HepG2 (cell line): ENCODE measurements at regions not wholly inside any gene's neighbourhood (a gene's known extent, or its start where the extent isn't known, plus 50 kb on each side); places are given as distances from the start of the nearest gene placed in this dataset.

Source experiments
- ATAC-seq: fragments of 200-7000 bp; cut with Tn5 transposase; 3 replicates; pipeline ENCODE4 v1.9.1; 2020; ENCODE audit warnings: mild to moderate bottlenecking, moderate library complexity
- BruUV-seq: library from RNA; stranded (reverse); fragments of 400-500 nt; replicated peaks from 2 replicates; lab custom pipeline; 2021; lab: Mats Ljungman, UMichigan
- CTCF ChIA-PET: fragments of 300-600 bp; formaldehyde crosslinking; extraction: SDS; loops from one replicate; lab custom pipeline; 2021; ENCODE audit warnings: low total read pairs, inconsistent platforms, low intra/inter-chr PET ratio; lab: Yijun Ruan, JAX
- POLR2A ChIA-PET: fragments of 350-600 bp; sonication (Branson Sonifier 250); formaldehyde crosslinking; loops from one replicate; lab custom pipeline; 2020; ENCODE audit warnings: antibody characterized with exemption, inconsistent platforms; lab: Yijun Ruan, JAX
- DNase-seq: peaks from one replicate; pipeline ENCODE4 v3.0.0-alpha.2; 2015; ENCODE audit warnings: low spot score
- FAIRE-seq: peaks from 3 replicates; lab custom pipeline; 2011; peaks lifted over from hg19 to GRCh38; lab: Jason Lieb, UNC
- H2AFZ ChIP-seq: one replicate; pipeline ENCODE4 v1.6.1; 2011; ENCODE audit warnings: low read length, inconsistent platforms
- H3K27ac ChIP-seq: fragments of 300-600 bp; 3 replicates; pipeline ENCODE4 v1.8.0; 2011; ENCODE audit warnings: mixed run types, mild to moderate bottlenecking, mixed read lengths, low read length, inconsistent platforms; ENCODE audit not compliant: insufficient read depth; ENCODE audit errors: extremely low read length
- H3K27me3 ChIP-seq, 2 experiments: fragments of 200-600 bp in 1 of 2; 2 replicates in 1 of 2; 3 replicates in 1 of 2; pipeline versions ENCODE4 v1.6.0 to v1.8.0; 2011; ENCODE audit warnings: low read length in 2 of 2, mild to moderate bottlenecking in 2 of 2, moderate library complexity in 2 of 2, inconsistent platforms in 1 of 2; ENCODE audit not compliant: insufficient read depth in 2 of 2, control insufficient read depth in 1 of 2
- H3K36me3 ChIP-seq, 2 experiments: fragments of 200-600 bp in 1 of 2; replicated peaks in 1 of 2; 2 replicates in 1 of 2; 3 replicates in 1 of 2; pipeline versions ENCODE4 v1.5.1 to v1.8.0; 2011; ENCODE audit warnings: low read length in 2 of 2, inconsistent platforms in 1 of 2; ENCODE audit not compliant: insufficient read depth in 2 of 2, control insufficient read depth in 1 of 2
- H3K4me1 ChIP-seq: 2 replicates; pipeline ENCODE4 v1.5.1; 2012; ENCODE audit warnings: low read length, inconsistent platforms; ENCODE audit not compliant: insufficient read depth
- H3K4me2 ChIP-seq: 2 replicates; pipeline ENCODE4 v1.6.0; 2011; ENCODE audit warnings: low read depth, low read length, inconsistent platforms
- H3K4me3 ChIP-seq, 3 experiments: fragments of 200-600 bp in 1 of 3; sonication (generic), shearing (Covaris generic) in 1 of 3; replicated peaks in 1 of 3; 2 replicates each; pipeline ENCODE4 v1.5.1; 2011 to 2016; ENCODE audit warnings: low read length in 3 of 3, inconsistent platforms in 2 of 3, low read depth in 2 of 3, mild to moderate bottlenecking in 2 of 3, control low read depth in 1 of 3, mixed read lengths in 1 of 3; ENCODE audit not compliant: insufficient read depth in 1 of 3
- H3K79me2 ChIP-seq: one replicate; pipeline ENCODE4 v1.6.1; 2011; ENCODE audit warnings: low read length, inconsistent platforms; ENCODE audit not compliant: insufficient read depth
- H3K9ac ChIP-seq: 2 replicates; pipeline ENCODE4 v1.6.0; 2011; ENCODE audit warnings: mild to moderate bottlenecking, low read depth, low read length, inconsistent platforms; ENCODE audit not compliant: insufficient read depth
- H3K9me3 ChIP-seq: 2 replicates; pipeline ENCODE4 v1.5.1; 2012; ENCODE audit warnings: mild to moderate bottlenecking, low read length
- H4K20me1 ChIP-seq: 2 replicates; pipeline ENCODE4 v1.6.0; 2011; ENCODE audit warnings: inconsistent platforms, mild to moderate bottlenecking, low read length, moderate library complexity; ENCODE audit not compliant: insufficient read depth
- CEBPB ChIP-seq: IDR thresholded peaks from 2 replicates; pipeline ENCODE4 v1.6.1; 2011; ENCODE audit warnings: low read depth, low read length, improper control_type of control experiment, borderline replicate concordance
- FOXP4 ChIP-seq: sonication (generic); formaldehyde crosslinking; IDR thresholded peaks from 2 replicates; pipeline ENCODE4 v1.4.0; 2020; ENCODE audit warnings: missing genetic modification reagents
- PBX2 ChIP-seq: IDR thresholded peaks from 2 replicates; pipeline ENCODE4 v1.6.1; 2016; ENCODE audit warnings: control low read depth
- SRSF4 ChIP-seq: fragments of 200-400 bp; formaldehyde crosslinking; IDR thresholded peaks from one replicate; pipeline ENCODE4 v1.6.1; 2018; ENCODE audit warnings: mild to moderate bottlenecking, low read depth, low read length, moderate library complexity; ENCODE audit not compliant: poor library complexity, severe bottlenecking
- THAP9 ChIP-seq: sonication (generic); formaldehyde crosslinking; IDR thresholded peaks from 2 replicates; pipeline ENCODE4; 2020; ENCODE audit warnings: missing genetic modification reagents, mild to moderate bottlenecking, borderline replicate concordance
- YEATS2 ChIP-seq: sonication (generic); formaldehyde crosslinking; IDR thresholded peaks from 2 replicates; pipeline ENCODE4 v1.4.0; 2020; ENCODE audit warnings: missing genetic modification reagents, borderline replicate concordance
- WGBS: methylation state at CpG from one replicate; pipeline ENCODE4 v1.1.6; 2017; ENCODE audit warnings: low lambda C conversion rate; 5-methylcytosine and 5-hydroxymethylcytosine counted together
- in situ Hi-C: cut with HindIII; loops from 2 replicates; pipeline ENCODE4 v1.10.0; 2017; ENCODE audit warnings: low pct_unique_long_range_greater_than_20kb; ENCODE audit not compliant: extremely low pct_ligation_motif_present
- intact Hi-C: fragments of 100-400 bp; cut with micrococcal nuclease; formaldehyde crosslinking; loops from one replicate; pipeline ENCODE4 v1.10.0; 2022; ENCODE audit not compliant: unreplicated experiment

GRCh38 chr16:86880316-86881117, 302.2 kb downstream of the FOXL1 start:
- Histone ChIP-seq H2AFZ (no peak overlapping the region), H3K4me2 (no peak overlapping the region), H3K27me3 (peaks cover 2 to 72% of the 10 kb centered on the region in 2 experiments; a peak in 4 of 5 replicates), H3K27ac (no peak overlapping the region), H3K36me3 (no peaks in the 10 kb centered on the region), H3K4me1 (no peaks in the 10 kb centered on the region), H3K9ac (no peak overlapping the region), H3K9me3 (no peaks in the 10 kb centered on the region), H3K4me3 (no peak overlapping the region), H4K20me1 (no peaks in the 10 kb centered on the region), H3K79me2 (no peaks in the 10 kb centered on the region)
- FAIRE-seq: no peak
- ChIA-PET POLR2A (no interaction called here), CTCF (no interaction called here)
- in situ Hi-C loops (no loop called here), intact Hi-C loops (no loop called here)
- no peak for TF ChIP-seq FOXP4 (CRISPR knock-in tag)
- no peak for TF ChIP-seq THAP9 (CRISPR knock-in tag)
- TF ChIP-seq PBX2 (CRISPR knock-in tag): no peak
- TF ChIP-seq SRSF4: no peak
- no peak for TF ChIP-seq YEATS2 (CRISPR knock-in tag)
- TF ChIP-seq CEBPB: no peak
- no peak for ATAC-seq
- no peak for DNase-seq
- BruUV-seq: no TSS peak
- WGBS: 29% methylated on average over 12 of the region's 14 CpGs
